GM23338 (cell line): ENCODE measurements at regions not wholly inside any gene's neighbourhood (a gene's known extent, or its start where the extent isn't known, plus 50 kb on each side); places are given as distances from the start of the nearest gene placed in this dataset.

Source experiments
- ATAC-seq: fragments of 200-7000 bp; cut with Tn5 transposase; 3 replicates; pipeline ENCODE4 v1.9.1; 2020
- DNase-seq: peaks from one replicate; pipeline ENCODE4 v3.0.0-alpha.2; 2015; ENCODE audit warnings: low spot score
- H2AFZ ChIP-seq: fragments of 200-600 bp; sonication (generic); 2 replicates; pipeline ENCODE4 v1.8.0; 2016; ENCODE audit warnings: antibody characterized with exemption, mild to moderate bottlenecking, moderate library complexity
- H3F3A ChIP-seq: fragments of 200-600 bp; sonication (generic); replicated peaks from 2 replicates; pipeline ENCODE4 v1.8.0; 2017; ENCODE audit warnings: antibody characterized with exemption, mixed run types, low read depth
- H3K27ac ChIP-seq: fragments of 200-600 bp; sonication (generic); 2 replicates; pipeline ENCODE4 v1.6.1; 2016; ENCODE audit warnings: low read depth
- H3K27me3 ChIP-seq: fragments of 200-600 bp; sonication (generic); 2 replicates; pipeline ENCODE4 v1.8.0; 2016; ENCODE audit warnings: mild to moderate bottlenecking, mixed run types, moderate library complexity; ENCODE audit not compliant: insufficient read depth
- H3K36me3 ChIP-seq: fragments of 200-600 bp; sonication (generic); 2 replicates; pipeline ENCODE4 v1.8.0; 2016; ENCODE audit warnings: mild to moderate bottlenecking; ENCODE audit not compliant: insufficient read depth
- H3K4me1 ChIP-seq: fragments of 200-600 bp; sonication (generic); 2 replicates; pipeline ENCODE4 v1.8.0; 2016; ENCODE audit warnings: mild to moderate bottlenecking, moderate library complexity; ENCODE audit not compliant: insufficient read depth
- H3K4me2 ChIP-seq: fragments of 200-600 bp; sonication (generic); 2 replicates; pipeline ENCODE4 v1.7.1; 2017; ENCODE audit warnings: mixed run types
- H3K4me3 ChIP-seq: fragments of 200-600 bp; sonication (generic); 2 replicates; pipeline ENCODE4 v1.6.1; 2016; ENCODE audit warnings: mixed run types
- H3K79me2 ChIP-seq: fragments of 200-600 bp; sonication (generic); replicated peaks from 2 replicates; pipeline ENCODE4 v1.8.0; 2017; ENCODE audit warnings: mild to moderate bottlenecking; ENCODE audit not compliant: insufficient read depth
- H3K9me2 ChIP-seq: fragments of 200-600 bp; sonication (generic); 2 replicates; pipeline ENCODE4 v1.8.0; 2017; ENCODE audit not compliant: insufficient read depth
- H4K20me1 ChIP-seq: fragments of 200-600 bp; sonication (generic); replicated peaks from 2 replicates; pipeline ENCODE4 v1.8.0; 2017; ENCODE audit warnings: mild to moderate bottlenecking; ENCODE audit not compliant: insufficient read depth
- H3K27ac Mint-ChIP-seq: 2 replicates; pipeline ENCODE4 v1.8.0; 2020; ENCODE audit warnings: inconsistent platforms, mild to moderate bottlenecking, moderate library complexity, mixed read lengths
- H3K27me3 Mint-ChIP-seq: 3 replicates; pipeline ENCODE4 v1.8.0; 2022; ENCODE audit warnings: low read depth, mild to moderate bottlenecking, moderate library complexity, mixed read lengths, inconsistent platforms; ENCODE audit not compliant: insufficient read depth, poor library complexity
- H3K36me3 Mint-ChIP-seq: 3 replicates; pipeline ENCODE4 v1.8.0; 2021; ENCODE audit warnings: low read depth, mild to moderate bottlenecking, inconsistent platforms, moderate library complexity, mixed read lengths
- H3K4me1 Mint-ChIP-seq: 3 replicates; pipeline ENCODE4 v1.8.0; 2020; ENCODE audit warnings: mild to moderate bottlenecking, inconsistent platforms, mixed read lengths
- H3K4me3 Mint-ChIP-seq: 3 replicates; pipeline ENCODE4 v1.8.0; 2021; ENCODE audit warnings: moderate library complexity, mild to moderate bottlenecking, inconsistent platforms, mixed read lengths
- H3K9me3 Mint-ChIP-seq: 3 replicates; pipeline ENCODE4 v1.8.0; 2020; ENCODE audit warnings: moderate library complexity, mild to moderate bottlenecking, inconsistent platforms, mixed read lengths
- CREB1 ChIP-seq: fragments of 250-450 bp; sonication (Bioruptor Pico); IDR thresholded peaks from 2 replicates; pipeline ENCODE4 v1.5.0; 2020; ENCODE audit warnings: low read depth, mild to moderate bottlenecking, moderate library complexity
- ETS1 ChIP-seq: IDR thresholded peaks from 2 replicates; pipeline ENCODE4 v1.6.1; 2016; ENCODE audit warnings: antibody characterized with exemption
- EZH2 ChIP-seq: fragments of 200-600 bp; sonication (generic); IDR thresholded peaks from one replicate; pipeline ENCODE4 v1.8.0; 2017; ENCODE audit warnings: antibody characterized with exemption, mild to moderate bottlenecking, low read depth; ENCODE audit not compliant: unreplicated experiment
- EZH2phosphoT487 ChIP-seq: fragments of 200-600 bp; sonication (generic); IDR thresholded peaks from one replicate; pipeline ENCODE4 v1.8.1; 2018; ENCODE audit warnings: antibody characterized with exemption; ENCODE audit not compliant: unreplicated experiment
- JUNB ChIP-seq: IDR thresholded peaks from one replicate; pipeline ENCODE4 v1.6.1; 2016; ENCODE audit warnings: antibody characterized with exemption; ENCODE audit not compliant: unreplicated experiment
- NANOG ChIP-seq: IDR thresholded peaks from 2 replicates; pipeline ENCODE4 v1.6.1; 2016; ENCODE audit warnings: antibody characterized with exemption, borderline replicate concordance
- POLR2AphosphoS5 ChIP-seq: IDR thresholded peaks from 2 replicates; pipeline ENCODE4 v1.6.1; 2016; ENCODE audit warnings: antibody characterized with exemption, low read depth
- REST ChIP-seq: IDR thresholded peaks from one replicate; pipeline ENCODE4 v1.6.1; 2018; ENCODE audit warnings: antibody characterized with exemption; ENCODE audit not compliant: unreplicated experiment
- STAT1 ChIP-seq: IDR thresholded peaks from one replicate; pipeline ENCODE4 v1.6.1; 2016; ENCODE audit warnings: antibody characterized with exemption; ENCODE audit not compliant: unreplicated experiment
- ZNF114 ChIP-seq: fragments of 250-450 bp; sonication (Bioruptor Pico); IDR thresholded peaks from 2 replicates; pipeline ENCODE4 v1.5.0; 2020; ENCODE audit warnings: mild to moderate bottlenecking, moderate library complexity
- ZNF331 ChIP-seq: fragments of 250-450 bp; sonication (Bioruptor Pico); IDR thresholded peaks from 2 replicates; pipeline ENCODE4 v1.5.0; 2020; ENCODE audit warnings: low read depth, mild to moderate bottlenecking, moderate library complexity
- ZNF462 ChIP-seq: fragments of 250-450 bp; sonication (Bioruptor Pico); IDR thresholded peaks from 2 replicates; pipeline ENCODE4 v1.5.0; 2020; ENCODE audit warnings: mild to moderate bottlenecking, moderate library complexity
- TF ChIP-seq, protein P1 (sequence below), 2 experiments: fragments of 200-600 bp in 1 of 2; sonication (generic) in 1 of 2; conservative IDR thresholded peaks; 2 replicates each; pipeline versions ENCODE4 v1.5.1 to v1.6.1; 2016 to 2017; ENCODE audit warnings: antibody characterized with exemption in 2 of 2, low read depth in 2 of 2, mild to moderate bottlenecking in 2 of 2, moderate library complexity in 1 of 2

GRCh38 chr5:98354922-98355321, 418.5 kb upstream of the RGMB start:
- Mint-ChIP-seq H3K36me3 (peaks cover 24% of the 10 kb centered on the region), H3K27me3 (no peaks in the 10 kb centered on the region), H3K27ac (no peak overlapping the region), H3K4me1 (no peaks in the 10 kb centered on the region), H3K9me3 (peaks cover 22% of the 10 kb centered on the region), H3K4me3 (no peak overlapping the region)
- Histone ChIP-seq H3K36me3 (peaks cover 13% of the 10 kb centered on the region), H4K20me1 (no peaks in the 10 kb centered on the region), H2AFZ (no peak overlapping the region), H3K9me2 (no peaks in the 10 kb centered on the region), H3K27ac (no peak overlapping the region), H3K4me2 (no peak overlapping the region), H3K27me3 (no peaks in the 10 kb centered on the region), H3K4me3 (no peak overlapping the region), H3F3A (no peaks in the 10 kb centered on the region), H3K4me1 (no peaks in the 10 kb centered on the region), H3K79me2 (no peaks in the 10 kb centered on the region)
- no peak for ATAC-seq
- TF ChIP-seq, protein P1, sequence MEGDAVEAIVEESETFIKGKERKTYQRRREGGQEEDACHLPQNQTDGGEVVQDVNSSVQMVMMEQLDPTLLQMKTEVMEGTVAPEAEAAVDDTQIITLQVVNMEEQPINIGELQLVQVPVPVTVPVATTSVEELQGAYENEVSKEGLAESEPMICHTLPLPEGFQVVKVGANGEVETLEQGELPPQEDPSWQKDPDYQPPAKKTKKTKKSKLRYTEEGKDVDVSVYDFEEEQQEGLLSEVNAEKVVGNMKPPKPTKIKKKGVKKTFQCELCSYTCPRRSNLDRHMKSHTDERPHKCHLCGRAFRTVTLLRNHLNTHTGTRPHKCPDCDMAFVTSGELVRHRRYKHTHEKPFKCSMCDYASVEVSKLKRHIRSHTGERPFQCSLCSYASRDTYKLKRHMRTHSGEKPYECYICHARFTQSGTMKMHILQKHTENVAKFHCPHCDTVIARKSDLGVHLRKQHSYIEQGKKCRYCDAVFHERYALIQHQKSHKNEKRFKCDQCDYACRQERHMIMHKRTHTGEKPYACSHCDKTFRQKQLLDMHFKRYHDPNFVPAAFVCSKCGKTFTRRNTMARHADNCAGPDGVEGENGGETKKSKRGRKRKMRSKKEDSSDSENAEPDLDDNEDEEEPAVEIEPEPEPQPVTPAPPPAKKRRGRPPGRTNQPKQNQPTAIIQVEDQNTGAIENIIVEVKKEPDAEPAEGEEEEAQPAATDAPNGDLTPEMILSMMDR (conservative IDR thresholded peaks at IDR 0.05; ENCODE audit: low read depth in 2 of 2): no peak
- TF ChIP-seq EZH2phosphoT487 (no peak), STAT1 (no peak), CREB1 (CRISPR knock-in tag) (no peak), ETS1 (no peak), EZH2 (no peak), JUNB (no peak), POLR2AphosphoS5 (no peak), ZNF331 (CRISPR knock-in tag) (no peak), ZNF462 (CRISPR knock-in tag) (no peak), ZNF114 (CRISPR knock-in tag) (no peak), NANOG (no peak), REST (no peak)
- DNase-seq: no peak
